GM19455 (cell line): ENCODE measurements at regions not wholly inside any gene's neighbourhood (a gene's known extent, or its start where the extent isn't known, plus 50 kb on each side); places are given as distances from the start of the nearest gene placed in this dataset.

ENCODE experiments used
- ATAC-seq: cut with Tn5 transposase; IDR thresholded peaks from one replicate; pipeline ENCODE4 v1.9.1; 2021; ENCODE audit not compliant: unreplicated experiment

GRCh38 chr1:234687011-234687410, 77.0 kb upstream of the IRF2BP2 start:
- no peak for ATAC-seq

GRCh38 chr1:234686035-234686434, 76.1 kb upstream of the IRF2BP2 start:
- no peak for ATAC-seq

- no peak for ATAC-seq
These were observed 74.9 kb upstream of the IRF2BP2 start for GRCh38 chr1:234684856-234685255.

- ATAC-seq: no peak
These were observed 74.1 kb upstream of the IRF2BP2 start for GRCh38 chr1:234683861-234684632.

- no peak for ATAC-seq
These were observed 73.3 kb upstream of the IRF2BP2 start for GRCh38 chr1:234683127-234683860.

- no peak for ATAC-seq
These were observed 72.0 kb upstream of the IRF2BP2 start for GRCh38 chr1:234681990-234682389.

GRCh38 chr1:234681065-234681464, 71.1 kb upstream of the IRF2BP2 start:
- no peak for ATAC-seq

GRCh38 chr1:234680331-234680904, 70.4 kb upstream of the IRF2BP2 start:
- no peak for ATAC-seq

- ATAC-seq: peak; percentile 85
These were observed 66.2 kb upstream of the IRF2BP2 start for GRCh38 chr1:234676103-234676594.

GRCh38 chr1:234675572-234675971, 65.6 kb upstream of the IRF2BP2 start:
- no peak for ATAC-seq

- no peak for ATAC-seq
These were observed 65.0 kb upstream of the IRF2BP2 start for GRCh38 chr1:234675006-234675405.

- no peak for ATAC-seq
These were observed 64.3 kb upstream of the IRF2BP2 start for GRCh38 chr1:234674218-234674815.

- ATAC-seq: no peak
These were observed 62.6 kb upstream of the IRF2BP2 start for GRCh38 chr1:234672349-234673135.

GRCh38 chr1:234670967-234671626, 61.1 kb upstream of the IRF2BP2 start:
- ATAC-seq: no peak

- no peak for ATAC-seq
These were observed 59.5 kb upstream of the IRF2BP2 start for GRCh38 chr1:234669499-234669898.

GRCh38 chr1:234668577-234668955, 58.6 kb upstream of the IRF2BP2 start:
- no peak for ATAC-seq

GRCh38 chr1:234667600-234668576, 57.9 kb upstream of the IRF2BP2 start:
- ATAC-seq: no peak

- ATAC-seq: no peak
These were observed 56.8 kb upstream of the IRF2BP2 start for GRCh38 chr1:234666761-234667160.

GRCh38 chr1:234665975-234666605, 56.1 kb upstream of the IRF2BP2 start:
- no peak for ATAC-seq
